ENCODE measurements at regions not wholly inside any gene's neighbourhood (a gene's known extent, or its start where the extent isn't known, plus 50 kb on each side); places are given as distances from the start of the nearest gene placed in this dataset.

- no peak for TF ChIP-seq TAF1 (IDR thresholded peaks at IDR 0.05; ENCODE audit: borderline replicate concordance, insufficient read depth, low read length)
- TF ChIP-seq POLR2AphosphoS5 (IDR thresholded peaks at IDR 0.05; ENCODE audit: low read depth, low read length) = no peak
- TF ChIP-seq REST (IDR thresholded peaks at IDR 0.05; ENCODE audit: insufficient read depth in 1 of 2, low read depth in 2 of 2, low read length in 2 of 2) = no peak
- TF ChIP-seq SIN3A (IDR thresholded peaks at IDR 0.05; ENCODE audit: borderline replicate concordance, insufficient read depth, low read length) = no peak
- no peak for TF ChIP-seq FOXP2 (optimal IDR thresholded peaks at IDR 0.05; ENCODE audit: borderline replicate concordance, extremely low read depth, extremely low read length, insufficient read depth)
Observed at GRCh38 chr5:81802020-81802419, 51.1 kb upstream of the SSBP2 start.

Measured in PFSK-1 (cell line).